ENCODE measurements at regions not wholly inside any gene's neighbourhood (a gene's known extent, or its start where the extent isn't known, plus 50 kb on each side); places are given as distances from the start of the nearest gene placed in this dataset.

- TF ChIP-seq ZNF462 (CRISPR knock-in tag; IDR thresholded peaks at IDR 0.05): no peak
Measured at GRCh38 chr14:44436458-44436857, 70.6 kb downstream of the FSCB start (continued).

- Histone ChIP-seq H3K4me3 (no peak overlapping the region), H3F3A (replicated peaks; ENCODE audit: low read depth) (no peaks in the 10 kb centered on the region)
- no peak for TF ChIP-seq ZNF331 (CRISPR knock-in tag; IDR thresholded peaks at IDR 0.05; ENCODE audit: low read depth)
- no peak for TF ChIP-seq EZH2 (IDR thresholded peaks at IDR 0.05; ENCODE audit: low read depth, unreplicated experiment)
- no peak for TF ChIP-seq REST (IDR thresholded peaks at IDR 0.05; ENCODE audit: unreplicated experiment)
- no peak for TF ChIP-seq CTCF (conservative IDR thresholded peaks at IDR 0.05; ENCODE audit: low read depth in 2 of 2)
- no peak for TF ChIP-seq CREB1 (CRISPR knock-in tag; IDR thresholded peaks at IDR 0.05; ENCODE audit: low read depth)
- TF ChIP-seq JUNB (IDR thresholded peaks at IDR 0.05; ENCODE audit: unreplicated experiment): no peak
- no peak for TF ChIP-seq ETS1 (IDR thresholded peaks at IDR 0.05)
- TF ChIP-seq POLR2AphosphoS5 (IDR thresholded peaks at IDR 0.05; ENCODE audit: low read depth): no peak
- no peak for TF ChIP-seq EZH2phosphoT487 (IDR thresholded peaks at IDR 0.05; ENCODE audit: unreplicated experiment)
- TF ChIP-seq ZNF114 (CRISPR knock-in tag; IDR thresholded peaks at IDR 0.05): no peak
- no peak for TF ChIP-seq STAT1 (IDR thresholded peaks at IDR 0.05; ENCODE audit: unreplicated experiment)
- no peak for TF ChIP-seq NANOG (IDR thresholded peaks at IDR 0.05; ENCODE audit: borderline replicate concordance)
Measured at GRCh38 chr14:44428231-44428945, 78.7 kb downstream of the FSCB start.

More at GRCh38 chr14:44428231-44428945, 78.7 kb downstream of the FSCB start:
- Histone ChIP-seq H3K79me2 (replicated peaks; ENCODE audit: insufficient read depth) (no peaks in the 10 kb centered on the region), H2AFZ (no peak overlapping the region), H3K36me3 (ENCODE audit: insufficient read depth) (no peaks in the 10 kb centered on the region; the same call in 1 of the 2 replicates), H3K4me2 (no peak overlapping the region), H3K4me1 (ENCODE audit: insufficient read depth) (no peaks in the 10 kb centered on the region; the same call in 1 of the 2 replicates), H4K20me1 (replicated peaks; ENCODE audit: insufficient read depth) (no peaks in the 10 kb centered on the region), H3K27me3 (ENCODE audit: insufficient read depth) (no peaks in the 10 kb centered on the region), H3K9me2 (ENCODE audit: insufficient read depth) (no peaks in the 10 kb centered on the region), H3K27ac (ENCODE audit: low read depth) (no peak overlapping the region)
- no peak for DNase-seq (ENCODE audit: low spot score)
- H3K4me1 Mint-ChIP-seq: peaks cover 4% of the 10 kb centered on the region; the same call in 1 of the 3 replicates
- peaks cover 4% of the 10 kb centered on the region; the same call in 2 of the 3 replicates for H3K36me3 Mint-ChIP-seq (ENCODE audit: low read depth)
- no peaks in the 10 kb centered on the region for H3K27me3 Mint-ChIP-seq (ENCODE audit: insufficient read depth, low read depth, poor library complexity)
- ATAC-seq: no peak
- no peak overlapping the region for H3K4me3 Mint-ChIP-seq
- peaks cover 11% of the 10 kb centered on the region; the same call in 2 of the 3 replicates for H3K9me3 Mint-ChIP-seq
- no peak overlapping the region for H3K27ac Mint-ChIP-seq

Measured in GM23338 (cell line).